Astrocyte (in vitro differentiated cells and primary cell): ENCODE measurements at regions not wholly inside any gene's neighbourhood (a gene's known extent, or its start where the extent isn't known, plus 50 kb on each side); places are given as distances from the start of the nearest gene placed in this dataset.

ENCODE experiments used
- CTCF ChIP-seq: IDR thresholded peaks from 2 replicates; pipeline ENCODE4 v1.5.1; 2011; ENCODE audit warnings: low read depth, mild to moderate bottlenecking, inconsistent platforms, low read length, moderate library complexity; ENCODE audit not compliant: insufficient read depth
- EZH2 ChIP-seq: IDR thresholded peaks from 2 replicates; pipeline ENCODE4 v1.6.1; 2012; ENCODE audit warnings: mild to moderate bottlenecking, low read length, inconsistent platforms; ENCODE audit not compliant: insufficient read depth

DNA sequence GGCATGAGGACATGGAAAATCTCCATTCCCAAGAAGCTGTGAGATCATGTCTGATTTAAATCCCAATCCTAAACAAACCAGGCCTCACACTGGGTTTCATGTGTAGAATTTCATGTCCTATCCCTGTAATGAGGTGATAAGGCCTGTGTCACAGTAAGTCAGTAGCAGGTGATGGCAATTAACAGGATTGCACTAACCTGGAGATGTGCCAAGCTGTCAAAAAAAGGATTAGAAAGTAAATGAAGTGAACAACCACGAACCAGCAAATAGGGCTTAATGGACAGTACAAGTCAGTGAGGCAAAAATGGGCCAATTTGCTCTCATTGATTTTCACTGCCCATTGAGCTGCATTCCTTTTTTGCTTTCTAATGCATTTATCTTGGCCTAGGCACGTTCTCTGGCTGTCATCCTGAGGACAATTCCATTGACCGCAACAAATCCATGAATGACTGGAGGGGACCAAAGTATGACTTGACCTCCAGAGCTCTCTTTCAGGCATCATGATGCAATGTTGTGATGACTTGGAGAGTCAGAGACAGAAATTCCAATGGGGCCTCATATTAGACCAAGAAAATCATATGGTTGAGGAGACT, 673.6 kb upstream of the ADGRL2 start:
- no peak for TF ChIP-seq CTCF
- TF ChIP-seq EZH2, result no peak
